Fibroblast of skin of right quadriceps (primary cell): ENCODE measurements at regions not wholly inside any gene's neighbourhood (a gene's known extent, or its start where the extent isn't known, plus 50 kb on each side); places are given as distances from the start of the nearest gene placed in this dataset.
"Not testable (repeated sequence)": the region's sequence is repeated elsewhere in the genome, so short reads cannot be mapped to it uniquely, and the experiment has no call there.

Source experiments
- DNase-seq: peaks from one replicate; pipeline ENCODE4 v3.0.0-alpha.2; 2013

DNA sequence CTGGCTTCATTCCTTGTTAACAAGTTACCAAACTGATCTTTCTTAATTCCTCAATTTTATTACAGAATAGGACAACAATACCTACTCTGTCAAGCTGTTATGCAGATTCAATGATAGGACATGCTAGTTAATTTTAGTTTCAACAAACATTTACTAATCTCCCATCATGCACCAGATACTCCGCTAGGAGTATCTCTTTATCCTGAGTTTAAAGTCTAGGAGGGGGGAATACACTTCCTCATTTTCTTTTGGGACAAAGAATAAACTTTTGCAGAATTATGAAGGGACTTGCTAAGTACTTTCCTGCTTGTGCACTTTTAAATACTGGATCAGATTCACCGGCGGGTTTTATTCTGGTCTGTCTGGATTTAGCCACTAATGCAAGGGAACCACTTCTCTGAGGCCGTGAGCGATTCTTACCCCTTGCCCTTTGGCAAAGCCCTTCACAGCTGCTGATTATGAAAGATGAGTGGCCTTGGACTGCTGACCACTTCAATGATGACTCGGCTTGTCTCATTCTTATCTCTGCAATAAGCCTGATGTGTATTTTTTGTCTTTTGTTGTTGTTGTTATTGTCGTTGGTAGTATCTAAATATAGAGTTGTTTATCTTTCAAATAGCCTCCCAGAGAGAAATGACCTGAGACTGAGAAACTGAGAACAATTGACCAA lies 73.9 kb downstream of the RMI1 start:
- no peak for DNase-seq

DNA sequence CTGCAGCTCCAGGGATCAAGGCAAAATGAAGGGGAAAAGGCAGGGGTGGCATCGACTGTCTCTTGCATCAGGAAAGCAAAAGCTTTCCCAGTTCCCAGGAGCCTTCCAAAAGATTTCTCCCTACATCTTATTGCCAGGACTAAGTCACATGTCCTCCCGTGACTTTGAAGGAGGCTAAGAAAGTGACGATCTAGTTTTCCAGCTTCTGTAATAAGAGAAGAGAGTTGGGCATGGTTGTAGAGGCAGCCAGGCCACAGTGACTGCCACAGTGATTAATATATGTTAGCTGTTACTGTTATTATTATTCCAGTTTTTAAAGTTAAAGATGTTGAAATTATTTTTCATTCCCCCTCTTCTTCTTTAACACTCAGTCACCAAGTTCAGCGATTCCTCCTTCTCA lies 77.1 kb downstream of the RMI1 start:
- DNase-seq: no peak

DNA sequence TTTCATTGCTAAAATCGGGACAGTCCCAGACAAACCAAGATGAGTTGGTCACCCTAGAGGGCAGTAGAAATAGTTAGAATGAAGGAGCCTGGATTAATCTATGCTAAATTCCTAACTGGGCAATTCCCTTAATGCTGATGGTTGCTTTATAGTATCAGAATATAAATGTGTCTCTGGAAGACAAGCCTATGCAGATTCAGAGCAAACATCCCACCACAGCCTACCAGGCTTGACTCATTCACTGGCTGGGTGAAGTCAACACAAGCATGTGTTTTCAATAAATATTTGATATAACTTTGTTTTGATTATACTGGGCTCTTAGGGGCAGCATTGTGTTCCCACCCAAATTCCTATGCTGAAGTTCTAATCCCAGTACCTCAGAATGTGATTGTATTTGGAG lies 79.3 kb downstream of the RMI1 start:
- DNase-seq: no peak

DNA sequence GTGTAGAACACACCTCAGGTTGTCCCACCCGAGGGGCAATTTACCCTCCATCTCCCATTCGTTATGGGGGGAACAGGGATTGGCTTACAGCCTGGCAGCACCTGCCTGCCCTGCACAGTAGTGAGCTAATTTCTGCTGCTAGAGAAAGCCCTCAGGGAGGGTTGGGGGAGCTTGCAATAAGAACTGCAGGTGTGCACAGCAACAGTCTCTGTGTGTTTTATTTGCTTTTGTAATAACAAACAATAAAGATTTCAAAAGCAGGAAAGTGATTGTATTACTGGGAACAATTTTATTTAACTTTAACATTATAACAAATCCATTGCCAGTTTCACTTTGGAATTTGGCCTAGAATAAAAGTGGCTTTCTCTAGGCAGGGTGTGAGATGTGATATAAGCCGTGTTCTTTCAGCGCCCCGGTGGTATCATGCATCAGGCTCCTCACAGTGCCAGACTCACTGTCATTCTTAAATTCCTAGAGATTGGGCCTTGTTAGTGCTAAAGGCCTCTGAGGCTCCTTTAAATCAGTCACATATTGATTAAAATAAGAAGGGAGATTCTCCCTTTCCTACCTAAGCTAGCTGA lies 81.1 kb downstream of the RMI1 start:
- no peak for DNase-seq

DNA sequence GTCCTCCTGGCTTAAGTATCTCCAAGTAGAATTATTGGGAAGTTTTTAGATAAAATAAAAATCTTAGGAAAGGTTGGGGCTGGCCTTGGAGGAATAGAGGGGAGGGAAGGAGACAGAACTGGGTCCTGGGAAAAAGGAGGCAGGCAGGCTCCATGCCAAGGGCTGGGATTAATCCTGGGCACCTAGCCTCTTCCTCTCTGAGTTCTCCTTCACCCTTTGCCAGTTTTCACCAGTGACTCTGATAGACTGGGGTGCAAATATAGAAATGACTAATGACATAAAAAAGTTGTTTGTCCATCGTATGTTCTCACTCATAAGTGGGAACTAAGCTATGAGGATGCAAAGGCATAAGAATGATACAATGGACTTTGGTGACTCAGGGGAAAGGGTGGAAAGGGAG lies 81.9 kb downstream of the RMI1 start:
- DNase-seq: no peak

DNA sequence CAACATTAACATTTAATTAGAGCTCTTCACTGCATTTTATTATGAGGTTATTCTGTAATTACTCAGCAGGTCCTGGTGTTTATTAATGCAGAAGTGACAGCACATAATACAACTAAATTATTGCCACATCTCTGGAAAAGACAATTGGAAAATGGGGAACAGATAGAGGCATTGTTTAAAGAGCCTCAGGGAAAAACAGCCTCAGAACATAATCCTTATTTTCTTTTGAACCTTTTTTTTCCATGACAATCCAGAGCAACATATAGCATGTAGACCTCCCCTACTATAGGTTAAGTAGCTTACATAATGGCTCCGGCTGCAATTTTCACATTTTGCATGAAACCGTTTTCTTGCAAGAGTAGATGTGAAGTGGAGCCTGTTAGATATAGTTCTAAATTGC lies 87.2 kb downstream of the RMI1 start:
- DNase-seq: no peak

DNA sequence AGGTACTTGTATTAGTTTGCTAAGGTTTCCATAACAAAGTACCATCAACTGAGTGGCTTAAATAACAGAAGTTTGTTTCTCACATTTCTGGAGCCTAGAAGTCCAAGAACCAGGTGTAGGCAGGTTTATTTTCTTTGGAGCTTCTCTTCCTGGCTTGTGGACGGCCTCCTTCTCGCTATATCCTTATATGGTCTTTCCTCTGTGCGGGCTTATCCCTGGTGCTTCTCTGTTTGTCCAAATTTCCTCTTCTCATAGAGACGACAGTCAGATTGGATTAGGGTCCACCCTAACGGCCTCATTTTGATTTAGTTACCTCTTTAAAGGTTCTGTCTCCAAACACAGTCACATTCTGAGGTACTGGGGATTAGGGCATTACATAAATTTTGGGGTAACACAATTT lies 88.3 kb downstream of the RMI1 start:
- no peak for DNase-seq

DNA sequence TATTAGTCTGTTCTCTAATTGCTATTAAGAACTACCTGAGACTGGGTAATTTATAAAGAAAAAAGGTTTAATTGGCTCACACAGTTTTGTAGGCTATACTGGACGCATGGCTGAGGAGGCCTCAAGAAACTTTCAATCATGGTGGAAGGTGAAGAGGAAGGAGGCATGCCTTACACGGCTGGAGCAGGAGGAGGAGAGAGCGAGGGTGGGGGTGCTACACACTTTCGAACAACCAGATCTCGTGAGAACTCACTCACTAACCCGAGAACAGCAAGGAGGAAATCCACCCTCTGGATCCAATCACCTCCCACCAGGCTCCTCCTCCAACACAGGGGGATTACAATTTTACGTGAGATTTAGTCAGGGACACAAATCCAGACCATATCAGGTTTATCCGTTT lies 90.0 kb downstream of the RMI1 start:
- DNase-seq: no peak

DNA sequence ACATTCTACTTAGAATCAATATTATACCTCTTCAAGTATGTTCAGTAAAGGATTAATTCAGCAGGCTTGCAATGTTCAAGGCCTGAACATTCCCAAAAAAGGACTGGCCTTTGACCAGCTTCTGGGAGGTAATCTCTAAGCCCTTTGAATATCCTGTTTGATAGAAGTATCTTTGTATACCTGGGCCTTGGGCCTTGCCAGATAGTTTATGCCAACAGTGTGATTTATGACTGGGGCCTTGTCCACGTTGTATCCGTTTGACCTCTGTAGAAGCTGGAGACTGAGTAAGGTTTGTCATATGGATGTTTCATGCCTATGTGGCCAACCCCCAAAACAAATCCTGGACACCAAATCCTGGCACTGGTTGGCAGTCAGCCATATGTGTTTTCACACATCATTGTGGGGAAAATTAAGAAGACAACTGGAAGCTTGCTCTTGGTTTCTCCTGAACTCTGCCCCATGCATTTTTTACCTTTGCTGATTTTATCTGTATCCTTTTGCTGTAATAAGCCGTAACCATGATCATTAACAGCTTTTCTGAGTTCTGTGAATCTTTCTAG lies 92.1 kb downstream of the RMI1 start:
- no peak for DNase-seq

DNA sequence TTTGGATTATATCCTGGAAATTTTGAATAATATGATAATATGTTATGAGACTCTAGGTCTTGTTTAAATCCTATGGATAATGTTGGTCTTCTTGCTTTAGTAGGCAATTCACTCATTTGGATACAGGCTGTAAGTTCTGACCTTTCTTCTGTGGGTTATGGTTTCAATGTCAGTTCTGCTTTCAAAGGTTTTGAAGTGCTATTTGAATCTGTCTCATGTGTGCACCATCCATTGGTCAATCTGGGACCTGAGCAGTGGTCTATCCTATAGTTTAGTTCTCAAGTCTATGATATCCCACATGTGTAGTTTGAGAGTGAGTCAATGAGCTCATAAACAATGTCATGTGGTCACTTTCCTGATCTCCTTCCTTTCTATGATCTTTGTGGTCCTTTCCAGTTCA lies 94.4 kb downstream of the RMI1 start:
- DNase-seq: no peak

DNA sequence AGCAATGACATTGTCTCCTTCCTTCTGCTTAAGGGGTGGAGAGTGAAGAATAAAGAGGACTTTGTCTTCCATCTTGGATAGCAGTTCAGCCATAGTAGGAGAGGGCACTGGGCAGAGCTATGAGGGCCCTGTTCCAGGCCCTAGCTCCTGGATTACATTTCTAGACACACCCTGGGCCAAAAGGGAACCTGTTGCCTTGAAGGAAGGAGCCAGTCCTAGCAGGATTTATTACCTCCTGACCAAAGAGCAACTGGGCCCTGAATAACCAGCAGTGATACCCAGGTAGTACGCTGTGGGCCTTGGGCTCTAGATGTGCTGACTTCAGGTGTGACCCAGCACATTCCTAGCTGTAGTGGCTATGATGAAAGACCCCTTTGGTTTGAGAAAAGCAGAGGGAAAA lies 95.8 kb downstream of the RMI1 start:
- no peak for DNase-seq

DNA sequence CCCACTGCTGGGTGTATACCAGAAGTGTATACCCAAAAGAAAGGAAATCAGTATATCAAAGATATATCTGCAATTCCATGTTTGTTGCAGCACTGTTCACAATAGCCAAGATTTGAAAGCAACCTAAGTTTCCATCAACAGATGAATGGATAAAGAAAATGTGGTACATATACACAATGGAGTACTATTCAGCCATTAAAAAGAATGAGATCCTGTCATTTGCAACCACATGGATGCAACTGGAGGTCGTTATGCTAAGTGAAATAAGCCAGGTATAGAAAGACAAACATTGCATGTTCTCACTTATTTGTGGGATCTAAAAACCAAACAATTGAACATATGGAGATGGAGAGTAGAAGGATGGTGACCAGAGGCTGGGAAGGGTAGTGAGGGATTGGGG lies 97.2 kb downstream of the RMI1 start:
- DNase-seq: not testable (repeated sequence)

DNA sequence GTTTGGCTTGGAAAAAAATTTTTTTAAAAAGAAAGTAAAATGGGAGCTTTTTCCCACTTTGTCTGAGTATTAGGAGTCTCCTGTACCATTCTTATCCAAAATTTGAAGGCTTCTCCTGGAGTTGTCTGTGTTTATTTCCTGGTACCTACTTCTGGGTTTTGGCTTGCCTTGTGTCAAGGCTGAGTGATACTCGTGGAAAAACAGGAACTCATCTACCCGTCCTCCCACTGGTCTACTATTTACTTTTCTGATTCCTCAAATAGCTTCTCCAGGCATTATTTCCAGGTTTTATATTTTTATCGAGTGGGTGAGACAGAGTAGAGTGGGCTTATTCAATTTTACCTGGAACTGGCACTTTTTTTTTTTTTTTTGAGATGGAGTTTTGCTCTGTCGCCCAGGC lies 99.4 kb downstream of the RMI1 start:
- DNase-seq: no peak

DNA sequence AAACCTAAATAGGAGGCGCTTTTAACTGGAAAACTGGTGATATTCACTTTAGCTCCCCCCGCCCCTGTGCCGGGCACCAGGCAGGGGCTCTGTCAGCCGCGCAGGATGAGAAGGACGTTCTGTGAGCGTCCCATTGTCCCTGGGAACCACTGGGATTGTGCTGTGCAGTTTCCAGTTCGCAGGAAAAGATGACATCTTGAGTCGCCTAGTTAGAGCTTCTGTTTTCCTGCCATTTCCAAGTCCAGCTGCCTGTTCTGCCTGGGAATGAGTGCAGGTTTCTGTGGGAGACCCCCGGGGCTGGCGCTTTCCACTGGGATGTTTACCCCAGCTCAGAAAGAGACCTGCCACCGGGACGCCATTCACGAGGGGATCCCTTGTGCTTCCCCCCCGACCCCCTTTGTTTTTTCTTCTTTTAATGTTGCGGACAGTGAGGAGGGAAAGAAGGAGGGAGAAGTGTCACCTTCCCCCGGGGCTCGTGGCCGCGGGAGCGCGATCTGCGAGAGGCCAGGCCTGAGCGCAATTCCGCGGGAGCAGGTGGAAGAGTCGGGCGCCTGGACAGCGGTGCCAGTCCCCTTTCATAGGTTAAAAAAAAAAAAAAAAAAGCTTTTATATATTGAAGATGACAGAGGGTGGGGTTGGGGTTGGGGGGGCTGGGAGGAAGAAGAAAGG lies 121.5 kb downstream of the RMI1 start:
- DNase-seq: no peak

DNA sequence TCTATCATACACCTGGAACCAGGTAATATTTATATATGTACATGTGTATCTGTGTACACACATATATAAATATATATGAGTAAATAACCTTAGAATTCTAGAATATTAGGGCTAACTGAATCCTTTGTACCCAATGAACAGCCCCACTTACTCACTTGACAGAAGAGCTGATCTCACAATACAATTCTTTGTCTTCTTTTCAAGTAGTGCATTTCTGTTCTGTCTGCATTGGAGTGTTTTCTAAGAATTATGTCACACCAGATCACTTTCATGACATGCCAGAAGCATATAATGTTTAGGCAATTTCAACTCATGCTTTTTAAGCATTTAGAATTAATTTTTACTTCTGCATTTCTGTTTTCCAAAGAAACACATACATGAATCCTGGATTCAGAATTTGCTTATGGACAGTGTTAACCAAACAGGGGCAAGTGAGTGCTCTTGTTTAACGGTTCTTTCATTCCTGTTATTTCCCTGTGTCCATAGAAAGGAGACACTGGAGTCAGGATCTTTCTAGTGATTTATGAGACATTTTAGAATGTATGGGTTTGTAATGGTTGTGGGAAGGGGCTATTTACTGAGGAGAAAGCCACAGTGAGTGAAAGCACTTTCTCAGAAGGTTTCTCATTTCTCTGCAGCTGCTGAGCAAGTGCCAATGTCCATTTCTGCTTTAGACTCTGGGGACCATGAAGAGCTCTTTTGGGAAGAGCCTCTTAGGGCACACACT lies 123.2 kb downstream of the RMI1 start:
- no peak for DNase-seq

DNA sequence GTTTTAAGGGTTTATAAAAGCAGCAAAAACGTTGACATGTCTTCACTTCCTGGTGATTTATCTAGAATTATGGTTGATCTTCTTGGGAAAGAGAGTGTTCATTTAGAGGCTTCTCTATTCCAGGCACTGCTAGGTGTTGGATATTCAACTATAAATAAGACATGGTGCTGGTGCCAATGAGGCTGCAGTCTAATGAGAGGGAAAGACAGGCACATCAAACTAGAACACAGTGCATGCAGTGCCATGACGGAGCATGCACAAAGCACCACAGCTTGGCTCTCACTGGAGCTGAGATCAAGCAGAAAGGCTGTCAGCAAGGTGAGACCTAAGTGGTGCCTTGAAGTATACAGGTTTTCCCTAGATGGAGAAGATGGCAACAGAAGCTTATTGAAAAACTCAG lies 126.5 kb downstream of the RMI1 start:
- no peak for DNase-seq

DNA sequence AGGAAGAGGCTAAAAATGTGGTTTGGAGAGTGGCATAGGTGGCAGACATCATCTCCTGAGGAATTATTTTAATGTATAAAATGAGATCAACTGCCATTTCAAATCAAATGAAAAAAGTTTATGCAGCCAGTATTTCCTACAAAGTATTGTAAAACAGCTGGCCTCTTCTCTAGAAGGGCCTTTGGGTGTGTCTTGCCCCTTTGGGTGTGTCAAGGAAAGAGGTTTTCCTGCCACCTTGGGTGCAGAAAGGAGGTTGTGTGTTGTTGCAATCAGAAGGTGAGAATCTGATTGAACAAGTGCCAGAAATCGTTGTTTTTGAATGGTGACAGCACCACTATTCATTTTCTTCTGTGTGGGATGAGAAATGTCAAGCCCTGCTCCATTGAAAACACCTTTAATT lies 127.4 kb downstream of the RMI1 start:
- DNase-seq: no peak

DNA sequence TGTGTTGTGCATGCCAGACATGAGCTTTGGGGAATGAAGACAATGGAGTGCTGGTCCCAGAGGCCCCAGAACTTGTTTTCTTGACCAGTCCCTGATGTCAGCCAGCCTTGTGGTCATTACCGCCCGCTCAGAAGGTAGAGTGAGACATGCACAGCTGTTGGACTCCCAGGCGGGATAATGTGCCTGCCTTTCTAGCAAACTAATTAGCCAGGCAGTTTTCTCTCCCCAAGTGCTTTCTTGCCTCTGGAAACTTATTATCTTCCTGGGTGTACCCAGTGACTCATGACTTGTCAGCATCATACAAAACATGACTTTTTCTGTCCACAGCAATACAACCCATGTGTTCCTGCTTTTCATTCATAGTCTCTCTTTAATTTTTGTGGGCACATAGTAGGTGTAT lies 131.1 kb downstream of the RMI1 start:
- no peak for DNase-seq

DNA sequence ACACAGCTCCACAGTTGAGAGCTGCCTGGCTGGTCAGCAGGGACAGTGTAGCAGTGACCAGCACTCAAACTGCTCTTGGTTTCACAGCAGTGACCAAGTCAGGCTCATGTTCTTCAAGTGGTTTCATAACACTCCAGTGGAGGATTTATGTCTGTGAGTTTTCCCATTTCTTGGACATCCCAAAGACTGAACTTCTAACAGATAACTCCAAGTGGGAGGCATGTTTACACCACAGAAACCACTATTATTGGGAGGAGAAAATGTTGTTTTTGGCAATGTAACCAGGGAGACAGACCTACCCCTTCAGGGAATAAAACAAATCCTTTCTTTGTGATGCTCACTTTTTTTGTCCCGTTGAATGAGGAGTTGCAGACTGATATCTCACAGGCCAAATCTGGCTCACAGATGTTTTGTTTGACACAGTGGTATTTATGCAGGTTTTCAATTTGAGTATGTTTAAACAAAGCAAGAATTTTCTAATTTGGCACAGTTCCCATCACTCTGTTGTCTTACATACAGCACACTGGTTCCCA lies 141.5 kb downstream of the RMI1 start:
- DNase-seq: peak; percentile 57

DNA sequence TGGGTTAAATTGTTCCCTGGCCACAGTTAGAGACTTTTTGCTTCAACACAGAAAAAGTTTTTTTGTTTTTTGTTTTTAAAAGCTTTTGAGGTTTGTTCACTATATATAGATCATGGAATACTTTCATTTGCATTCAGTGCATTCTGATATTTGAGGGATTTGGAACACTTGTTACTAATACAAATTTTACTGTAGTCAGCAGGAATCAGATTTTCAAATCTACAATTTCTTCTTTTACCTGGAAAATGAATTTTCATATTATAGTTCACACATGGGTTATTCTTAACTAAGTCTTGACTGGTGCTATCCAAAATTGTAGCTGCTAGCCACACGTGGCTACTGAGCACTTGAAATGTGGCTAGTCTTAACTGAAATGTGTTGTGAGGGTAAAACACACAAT lies 142.0 kb downstream of the RMI1 start:
- no peak for DNase-seq

DNA sequence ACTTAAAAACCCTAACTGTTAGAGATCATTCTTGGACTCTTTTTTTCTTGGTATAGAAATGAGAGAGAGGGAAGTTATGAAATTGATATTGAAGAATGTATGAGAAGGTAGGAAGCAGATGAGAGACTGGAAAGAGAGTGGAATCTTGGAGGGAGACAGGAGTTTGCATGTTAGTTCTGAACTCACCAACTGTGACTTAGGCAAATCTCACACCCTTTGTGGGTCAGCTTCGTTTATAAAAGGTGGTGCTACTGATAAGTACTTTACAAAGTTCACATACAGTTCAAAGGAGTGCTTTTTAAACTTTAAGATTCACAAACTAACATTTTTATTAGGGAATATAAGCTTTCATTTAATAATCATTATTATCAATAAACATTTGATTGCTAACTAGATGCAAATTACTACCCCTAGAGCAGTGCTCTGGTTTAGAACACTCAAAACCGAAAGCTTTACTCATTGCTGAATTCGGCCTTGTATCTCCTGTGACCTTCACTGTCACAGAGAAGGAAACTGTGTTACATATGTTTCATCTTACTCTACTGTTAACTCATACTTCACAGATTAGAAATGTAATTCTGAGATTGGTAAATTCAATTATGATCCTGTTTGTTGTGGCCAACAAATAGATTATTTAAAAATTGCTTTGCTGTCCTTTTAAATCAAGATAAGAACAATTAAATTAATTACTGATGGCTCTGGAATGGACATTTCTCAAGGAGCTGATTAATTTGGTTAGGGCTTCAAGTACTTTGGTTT lies 143.2 kb downstream of the RMI1 start:
- DNase-seq: no peak

DNA sequence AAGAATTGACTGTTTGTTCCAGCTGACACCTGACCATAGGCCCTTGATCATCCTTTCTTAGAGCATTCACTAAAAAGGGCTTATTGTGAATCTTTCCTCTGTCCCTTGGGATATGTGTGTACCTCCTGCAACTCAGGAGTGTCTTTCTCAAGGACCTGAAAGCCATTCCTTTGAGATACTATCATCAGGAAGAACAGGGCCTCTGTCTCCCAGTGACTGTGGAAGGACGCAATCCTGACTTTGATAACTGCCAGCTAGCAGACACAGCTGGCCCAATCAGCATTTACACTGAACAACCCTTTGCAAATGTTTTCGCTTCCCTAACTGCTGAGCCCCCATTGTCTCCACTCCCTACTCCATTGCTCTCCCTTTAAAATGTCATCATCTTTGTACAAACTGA lies 144.4 kb downstream of the RMI1 start:
- no peak for DNase-seq

DNA sequence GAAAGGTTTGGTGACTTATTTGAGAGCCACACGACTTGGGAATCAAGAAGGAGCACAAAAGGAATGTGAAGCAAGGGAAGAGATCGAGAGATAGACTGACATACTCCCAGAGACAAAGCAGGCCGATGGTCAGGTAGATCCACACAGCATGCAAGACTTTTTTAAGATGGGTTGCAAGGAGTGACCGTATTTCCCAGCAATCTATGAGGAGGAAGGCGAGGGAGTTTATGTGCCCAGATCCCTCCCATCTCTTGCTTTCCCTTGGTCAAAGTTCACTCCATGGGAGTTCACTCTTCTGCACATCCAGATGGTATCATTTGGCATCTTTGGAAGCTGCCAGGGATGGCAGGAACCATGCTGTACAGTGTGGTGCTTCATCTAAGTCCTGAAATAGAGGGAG lies 148.9 kb downstream of the RMI1 start:
- no peak for DNase-seq
